ENCODE measurements at regions not wholly inside any gene's neighbourhood (a gene's known extent, or its start where the extent isn't known, plus 50 kb on each side); places are given as distances from the start of the nearest gene placed in this dataset.
"Not testable (repeated sequence)": the region's sequence is repeated elsewhere in the genome, so short reads cannot be mapped to it uniquely, and the experiment has no call there.

DNA sequence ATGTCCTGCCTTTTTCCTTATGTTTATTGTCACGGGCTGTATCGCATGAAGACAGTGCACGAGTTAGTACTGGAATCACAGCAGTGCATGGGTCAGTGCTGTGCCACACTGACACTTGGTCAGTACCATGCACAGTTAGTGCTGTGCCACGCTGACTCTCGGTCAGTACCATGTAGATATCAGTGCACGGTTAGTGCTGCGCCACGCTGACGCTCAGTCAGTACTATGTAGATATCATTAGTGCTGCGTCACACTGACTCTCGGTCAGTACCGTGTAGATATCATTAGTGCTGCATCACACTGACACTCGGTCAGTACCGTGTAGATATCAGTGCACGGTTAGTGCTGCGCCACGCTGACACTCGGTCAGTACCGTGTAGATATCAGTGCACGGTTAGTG is 104.1 kb downstream of the NPIPB11 start (continued):
- TF ChIP-seq ARID1B (IDR thresholded peaks at IDR 0.05), result 0 out of 2 replicates have a peak, but pooled peaks have one; percentile 25

GRCh38 chr16:29301662-29302285 is 104.7 kb downstream of the NPIPB11 start:
- H3K9ac ChIP-seq (ENCODE audit: insufficient read depth in 1 of 2, low read depth in 2 of 2, low read length in 2 of 2); H3K9me1 ChIP-seq (ENCODE audit: control insufficient read depth, insufficient read depth, low read length); DNase-seq (ENCODE audit: extremely low read depth in 1 of 4, low spot score in 3 of 4); BruUV-seq (replicated peaks); H3K27ac ChIP-seq (ENCODE audit: extremely low read depth, low read depth, low read length); H3K4me3 ChIP-seq; ATAC-seq; H4K20me1 ChIP-seq (replicated peaks; ENCODE audit: control insufficient read depth, insufficient read depth, low read length); H3K9me3 ChIP-seq (replicated peaks; ENCODE audit: control insufficient read depth, insufficient read depth, low read depth, low read length); H3K4me2 ChIP-seq (ENCODE audit: insufficient read depth, low read length); intact Hi-C loops (cut with micrococcal nuclease); H2AFZ ChIP-seq (ENCODE audit: low read depth, low read length); H3K79me2 ChIP-seq (ENCODE audit: control insufficient read depth, insufficient read depth, low read length); H3K36me3 ChIP-seq (ENCODE audit: control insufficient read depth, insufficient read depth, low read length); POLR2A ChIA-PET; in situ Hi-C loops (cut with MboI); FAIRE-seq; CTCF ChIA-PET (ENCODE audit: low intra/inter-chr PET ratio); H3K4me1 ChIP-seq (replicated peaks in 1 of 2; ENCODE audit: control insufficient read depth in 2 of 2, insufficient read depth in 2 of 2, low read length in 2 of 2): not testable (repeated sequence)
- 55% methylated on average over 13 of the region's 15 CpGs for WGBS (ENCODE audit: insufficient coverage, low coverage, missing lambda C conversion rate)
- H3K27me3 ChIP-seq (ENCODE audit: control insufficient read depth in 2 of 2, insufficient read depth in 2 of 2, low read length in 2 of 2), result peaks cover 0 to 19% of the 10 kb centered on the region in 2 experiments; a peak in 2 of 5 replicates

Data from K562 (cell line).